Pons (tissue), 1 donor: ENCODE measurements at regions not wholly inside any gene's neighbourhood (a gene's known extent, or its start where the extent isn't known, plus 50 kb on each side); places are given as distances from the start of the nearest gene placed in this dataset.
"Not testable (repeated sequence)": the region's sequence is repeated elsewhere in the genome, so short reads cannot be mapped to it uniquely, and the experiment has no call there.

Source experiments
- DNase-seq: peaks from one replicate; pipeline ENCODE4 v3.0.0-alpha.2; 2016; ENCODE audit warnings: low spot score

DNA sequence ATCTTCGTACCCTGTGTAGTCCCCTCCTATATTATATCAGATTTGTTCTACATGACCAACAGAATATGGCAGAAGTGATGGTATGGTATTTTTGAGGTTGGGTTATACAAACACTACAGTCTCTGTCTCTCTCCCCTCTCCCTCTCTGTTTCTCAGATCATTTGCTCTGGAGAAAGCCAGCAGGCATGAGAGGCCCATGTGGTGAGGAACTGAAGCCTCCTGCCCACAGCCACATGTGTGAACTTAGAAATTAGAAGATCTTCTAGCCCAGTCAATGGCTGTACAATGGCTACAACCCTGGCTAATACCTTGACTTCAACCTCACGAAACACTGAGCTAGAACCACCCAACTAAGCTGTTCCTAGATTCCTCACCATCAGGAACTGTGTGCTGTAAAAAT, 250.6 kb downstream of the SMAD2 start:
- no peak for DNase-seq

DNA sequence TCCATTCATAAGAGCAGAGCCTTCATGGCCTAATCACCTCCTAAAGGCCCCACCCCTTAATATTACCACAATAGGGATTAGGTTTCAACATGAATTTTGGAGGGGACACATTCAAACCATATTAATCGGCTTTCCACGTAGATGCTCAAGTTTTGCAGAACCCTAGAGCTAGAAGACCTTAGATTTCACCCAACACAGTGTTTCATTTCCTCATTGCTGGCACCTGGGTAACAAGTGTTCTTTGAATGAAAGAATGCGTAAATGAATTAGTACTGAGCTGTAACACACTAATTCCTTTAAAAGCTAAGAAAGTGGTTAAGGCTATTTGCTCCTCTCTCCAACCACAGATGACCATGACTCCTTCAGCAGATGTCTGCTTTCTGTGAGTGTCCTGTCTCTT, 252.5 kb downstream of the SMAD2 start:
- no peak for DNase-seq

DNA sequence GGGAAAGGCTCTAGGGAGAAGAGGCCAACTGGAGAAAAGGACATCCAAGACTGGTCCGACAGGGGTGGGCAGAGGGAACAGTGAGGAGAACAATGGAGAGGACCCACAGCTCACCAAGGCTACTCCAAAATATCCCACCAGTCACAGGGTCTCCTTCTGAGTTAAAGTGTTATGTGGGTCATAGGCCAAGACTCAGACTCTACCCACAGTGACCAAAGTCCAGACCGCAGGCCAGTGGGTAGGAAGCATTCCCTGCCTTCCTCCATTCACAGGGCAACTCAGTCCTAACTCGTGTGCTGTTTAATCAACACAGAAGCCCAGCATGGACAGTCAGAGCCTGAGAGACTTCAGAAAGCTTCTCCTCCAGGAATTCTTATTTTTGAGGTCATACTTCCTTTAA, 260.6 kb downstream of the SMAD2 start:
- no peak for DNase-seq

DNA sequence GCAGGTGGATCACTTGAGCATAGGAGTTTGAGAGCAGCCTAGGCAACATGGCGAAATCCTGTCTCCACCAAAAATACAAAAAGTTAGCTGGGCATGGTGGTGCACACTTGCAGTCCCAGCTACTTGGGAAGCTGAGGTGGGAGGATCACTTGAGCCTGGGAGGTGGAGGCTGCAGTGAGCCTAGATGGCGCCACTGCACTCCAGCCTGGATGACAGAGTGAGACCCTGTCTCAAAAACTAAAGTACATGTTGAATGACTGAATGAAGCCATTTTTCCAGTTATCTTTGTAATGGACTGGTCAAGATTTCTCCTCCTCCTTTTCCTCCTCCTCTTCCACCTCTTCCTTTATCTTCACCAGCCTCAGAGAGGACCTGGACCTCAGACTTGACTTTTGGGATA, 272.0 kb downstream of the SMAD2 start:
- DNase-seq: no peak

DNA sequence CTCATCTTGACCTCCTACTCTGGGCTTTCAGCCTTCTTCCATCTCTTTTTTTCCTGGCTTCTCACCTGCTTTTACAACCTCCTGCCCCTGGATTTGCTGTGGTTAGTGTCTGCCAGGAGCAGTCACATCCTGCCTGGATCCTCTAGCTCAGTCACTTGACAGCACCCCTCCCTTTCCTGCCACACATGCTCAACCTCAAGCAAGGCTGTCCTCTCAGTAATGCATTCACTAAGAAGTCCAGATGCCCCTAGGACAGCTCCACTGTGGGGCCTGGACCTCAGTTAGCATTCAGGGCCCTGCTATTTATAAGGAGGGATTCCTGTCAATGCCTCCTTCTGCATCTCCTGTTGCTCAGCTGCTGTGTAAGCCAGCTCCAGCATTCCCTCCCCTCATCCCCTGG, 275.5 kb downstream of the SMAD2 start:
- no peak for DNase-seq

DNA sequence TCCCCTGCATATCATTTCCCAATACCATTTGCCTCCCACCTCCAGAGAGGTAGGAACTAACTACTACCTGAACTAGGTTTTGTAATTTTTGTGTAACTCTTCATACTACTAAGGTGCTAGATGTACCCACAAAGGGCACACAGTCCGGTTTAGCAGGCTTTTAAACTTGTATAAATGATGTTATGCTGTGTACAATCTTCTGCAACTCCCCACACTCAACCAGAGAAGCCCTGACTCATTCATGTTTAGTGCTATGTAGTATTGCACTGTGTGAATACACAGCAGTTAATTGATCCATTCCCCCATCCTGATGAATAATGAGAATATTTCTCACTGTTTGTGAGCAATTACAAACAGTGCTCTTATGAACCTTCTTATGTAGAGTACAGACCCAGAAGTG, 285.6 kb downstream of the SMAD2 start:
- DNase-seq: no peak

DNA sequence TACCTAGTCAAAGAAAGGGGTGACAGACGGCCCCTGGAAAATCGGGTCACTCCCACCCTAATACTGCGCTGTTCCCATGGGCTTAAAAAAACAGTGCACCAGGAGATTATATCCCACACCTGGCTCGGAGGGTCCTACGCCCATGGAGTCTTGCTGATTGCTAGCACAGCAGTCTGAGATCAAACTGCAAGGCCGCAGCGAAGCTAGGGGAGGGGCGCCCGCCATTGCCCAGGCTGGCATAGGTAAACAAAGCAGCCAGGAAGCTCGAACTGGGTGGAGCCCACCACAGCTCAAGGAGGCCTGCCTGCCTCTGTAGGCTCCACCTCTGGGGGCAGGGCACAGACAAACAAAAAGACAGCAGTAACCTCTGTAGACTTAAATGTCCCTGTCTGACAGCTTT, 292.9 kb downstream of the SMAD2 start:
- not testable (repeated sequence) for DNase-seq

DNA sequence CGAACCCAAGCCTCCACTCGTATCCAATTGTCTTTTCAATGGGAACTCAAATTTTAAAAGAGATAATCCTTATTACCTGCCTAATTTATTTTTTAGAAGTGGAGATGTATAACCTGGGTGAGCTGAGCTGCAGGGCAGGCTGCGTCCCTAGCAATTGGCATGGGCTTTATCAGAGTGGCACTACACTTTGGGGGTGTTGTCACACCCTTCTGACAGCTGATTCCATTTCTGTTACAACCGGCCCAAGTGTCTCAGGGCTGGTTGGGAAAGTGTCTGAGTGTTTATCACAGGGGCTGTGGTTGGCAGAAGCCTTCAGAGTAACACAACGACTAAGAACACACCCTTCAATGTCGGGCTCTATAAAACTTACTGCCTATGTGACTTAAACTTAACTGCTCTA, 295.0 kb downstream of the SMAD2 start:
- no peak for DNase-seq

DNA sequence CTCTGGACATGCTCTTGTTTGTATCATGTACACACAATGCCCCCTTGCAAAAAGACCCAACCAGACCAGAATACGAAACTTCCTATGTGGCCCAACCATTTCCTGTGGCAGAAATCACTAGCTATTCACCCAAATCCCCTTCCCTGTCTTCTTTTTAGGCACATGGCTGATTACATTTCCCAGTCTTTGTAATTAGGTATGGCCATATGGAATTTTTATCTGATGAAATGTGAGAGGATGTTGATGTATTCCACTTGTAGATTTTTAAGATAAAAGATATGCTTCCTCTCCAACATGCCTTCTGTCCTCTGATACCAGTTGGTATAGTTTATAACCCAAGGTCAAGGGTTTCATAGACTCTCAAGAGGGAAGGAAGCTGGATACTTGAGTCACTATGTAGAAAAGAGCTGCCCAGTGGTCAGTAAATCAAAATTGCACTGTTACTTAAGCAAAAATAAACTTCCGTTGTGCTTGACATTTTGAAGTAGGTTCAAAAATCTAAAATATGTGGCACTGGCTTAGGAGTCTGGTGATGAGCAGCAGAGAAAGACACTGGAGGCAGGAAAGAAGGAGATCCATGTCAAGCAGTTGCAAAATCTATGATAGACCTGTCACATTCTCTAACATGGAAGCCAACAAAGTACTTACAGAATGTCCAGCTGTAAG, 297.4 kb downstream of the SMAD2 start:
- DNase-seq: no peak

DNA sequence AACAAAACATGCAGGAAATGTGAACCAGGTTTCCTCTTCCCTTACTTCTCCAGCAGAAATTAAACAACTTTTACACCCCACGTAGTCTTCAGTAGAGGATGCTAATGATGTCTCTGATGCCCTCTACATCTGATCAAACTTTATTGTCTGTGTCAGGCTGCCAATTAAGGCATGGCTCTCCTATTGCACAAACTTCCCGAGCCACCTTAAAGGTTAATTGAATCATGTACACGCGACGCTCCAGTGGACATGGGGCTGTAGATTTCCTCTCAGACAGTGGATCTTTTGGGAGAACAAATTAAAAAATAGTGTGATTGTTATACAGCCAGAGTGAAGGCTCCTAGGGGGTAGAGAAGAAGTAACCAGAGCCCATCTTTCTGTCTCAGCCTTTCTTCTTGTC, 301.6 kb downstream of the SMAD2 start:
- DNase-seq: no peak

DNA sequence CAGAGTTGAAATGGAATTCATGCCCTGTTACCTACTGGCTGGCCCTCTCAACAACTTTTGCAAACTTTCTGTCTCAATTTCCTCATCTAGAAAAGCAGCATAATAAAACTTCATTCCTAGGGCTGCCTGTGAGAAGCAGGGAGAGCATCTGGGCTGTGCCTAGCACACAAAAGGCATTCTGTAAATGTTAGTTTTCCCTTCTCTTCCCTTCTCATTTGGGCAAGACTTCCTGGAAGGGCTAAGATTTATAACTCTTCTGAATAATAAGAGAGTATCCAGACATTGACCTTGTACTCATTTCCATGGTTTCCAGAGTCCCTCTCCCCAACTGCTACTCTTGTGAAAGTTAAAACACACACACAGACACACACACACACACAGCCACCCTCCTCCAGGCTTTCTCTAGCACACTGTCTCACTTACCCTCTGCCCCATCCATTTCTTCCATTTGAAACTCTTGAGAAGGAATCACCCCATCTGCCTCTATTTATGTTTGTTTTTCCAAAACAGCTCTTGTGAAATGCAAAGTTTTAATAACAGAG, 302.1 kb downstream of the SMAD2 start:
- DNase-seq: no peak

DNA sequence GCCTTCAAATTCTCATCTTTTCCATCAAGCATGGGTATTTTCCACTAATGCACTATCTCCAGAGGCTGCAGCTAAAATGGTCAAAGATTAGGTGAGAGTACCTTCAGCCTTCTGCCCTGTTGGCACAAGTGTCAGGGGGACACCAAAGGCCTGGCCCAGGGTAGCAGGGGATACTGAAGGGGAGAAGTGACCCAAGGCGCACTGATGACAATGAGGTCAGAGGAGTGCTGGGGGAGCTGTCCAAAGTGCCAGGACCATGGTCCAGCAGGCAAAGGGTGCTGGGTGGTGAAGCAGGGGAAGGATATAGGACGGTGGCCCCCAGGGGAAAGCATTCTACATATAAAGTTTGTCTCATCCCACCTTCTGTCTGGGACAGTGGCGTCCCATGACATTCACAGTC, 303.4 kb downstream of the SMAD2 start:
- no peak for DNase-seq

DNA sequence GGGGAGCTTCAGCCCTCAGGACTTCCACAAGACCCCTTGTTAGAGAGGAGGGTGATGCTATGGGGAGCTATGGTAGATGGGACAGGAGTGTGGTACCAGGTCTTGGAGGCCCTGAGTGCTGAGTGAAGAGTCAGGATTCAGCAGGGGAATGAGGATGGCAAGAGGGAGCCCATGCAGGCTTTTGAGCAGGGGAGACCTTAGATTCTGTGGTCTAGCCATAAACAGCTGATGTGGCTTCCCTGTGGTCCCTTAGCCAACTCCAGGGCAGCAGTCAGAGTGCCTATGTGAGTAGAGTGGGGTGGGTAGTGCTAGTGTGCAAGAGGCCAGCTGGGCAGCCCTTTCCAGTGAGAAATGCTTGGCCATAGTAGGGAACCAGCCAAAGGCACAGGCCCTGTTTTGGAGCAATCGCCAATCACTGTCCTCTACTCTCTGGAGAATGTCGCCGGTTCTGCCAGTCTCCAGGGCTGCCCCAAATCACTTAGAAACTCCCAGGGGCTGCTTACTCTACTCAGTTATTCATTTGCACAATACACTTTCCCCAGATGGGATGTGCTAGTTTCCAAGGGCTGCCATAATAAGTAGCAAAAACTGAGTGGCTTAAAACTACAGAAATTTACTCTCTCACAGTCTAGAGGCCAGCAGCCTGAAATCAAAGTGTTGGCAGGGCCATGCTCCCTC, 310.5 kb downstream of the SMAD2 start:
- DNase-seq: no peak

DNA sequence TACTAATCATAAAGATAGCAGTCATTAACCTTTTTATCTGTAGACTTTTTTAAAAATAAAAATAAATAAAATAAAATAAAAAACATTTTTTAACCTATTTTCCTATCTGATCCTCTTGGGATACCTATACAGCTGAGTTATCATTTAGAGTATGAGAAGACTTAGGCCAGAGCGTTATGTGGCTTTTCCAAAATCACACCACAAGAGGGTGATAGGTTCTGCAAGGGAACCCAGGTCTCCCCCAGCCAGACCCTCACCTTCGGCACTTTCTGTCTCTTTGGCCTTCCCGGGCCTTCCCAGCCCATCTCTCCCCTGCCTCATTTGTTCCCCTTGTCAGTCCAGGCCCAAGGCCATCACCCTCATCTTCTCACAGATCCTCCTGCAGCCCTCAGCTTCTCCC, 311.7 kb downstream of the SMAD2 start:
- no peak for DNase-seq

DNA sequence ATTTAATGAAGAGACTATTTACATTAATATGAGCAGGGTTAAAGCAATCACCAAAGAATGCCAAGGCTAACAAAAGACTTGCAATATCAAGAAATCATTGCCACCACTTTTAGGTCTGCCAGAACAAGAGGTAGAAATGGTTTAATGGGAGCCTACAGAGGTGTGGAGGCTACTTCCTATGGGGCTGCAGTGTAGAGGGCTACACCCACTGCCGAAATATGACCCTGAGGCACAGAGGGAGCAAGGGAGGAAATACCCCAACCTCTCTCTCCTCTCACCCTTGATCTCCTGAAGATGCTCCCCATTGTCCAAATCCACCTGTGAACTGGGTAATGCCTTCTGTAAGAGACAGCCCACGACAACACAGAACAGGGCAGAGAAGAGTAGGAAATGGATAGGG, 315.4 kb downstream of the SMAD2 start:
- DNase-seq: no peak

DNA sequence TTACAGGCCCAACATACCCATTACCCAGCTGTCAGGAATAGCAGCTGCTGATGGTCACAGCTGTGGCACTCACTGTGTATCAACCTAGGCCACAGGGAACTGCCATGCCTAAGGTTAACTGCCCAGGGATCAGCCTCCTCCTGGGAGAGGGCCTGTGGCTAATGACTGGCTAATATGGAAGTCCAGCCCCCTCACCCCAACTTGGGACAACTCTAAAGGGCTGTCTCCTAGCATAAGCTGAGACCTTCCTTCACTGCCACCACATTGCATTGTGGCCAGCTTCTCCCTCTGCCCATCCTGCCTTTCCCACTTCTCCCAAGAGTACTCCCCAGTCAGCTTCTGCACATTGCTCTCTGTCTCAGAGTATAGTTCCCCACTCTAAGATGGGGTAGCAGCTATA, 316.5 kb downstream of the SMAD2 start:
- DNase-seq: no peak

DNA sequence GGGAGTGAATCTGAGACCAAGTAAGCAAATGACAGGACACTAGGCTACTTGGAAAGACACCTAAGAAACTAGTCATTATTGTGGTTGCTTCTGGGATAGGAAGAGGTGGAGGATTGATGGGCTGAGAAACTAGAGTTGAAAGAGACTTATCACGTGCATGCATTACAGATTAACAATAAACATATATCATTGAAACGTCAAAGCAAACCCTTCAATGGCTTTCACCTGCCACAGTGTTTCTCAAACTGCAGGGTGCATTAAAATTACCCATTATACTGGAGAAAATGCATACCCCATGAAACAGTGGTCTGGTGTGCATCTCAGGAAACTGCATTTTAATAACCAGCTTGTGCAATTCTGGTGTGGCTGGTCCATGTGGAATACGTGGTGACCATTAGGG, 318.8 kb downstream of the SMAD2 start:
- DNase-seq: no peak

DNA sequence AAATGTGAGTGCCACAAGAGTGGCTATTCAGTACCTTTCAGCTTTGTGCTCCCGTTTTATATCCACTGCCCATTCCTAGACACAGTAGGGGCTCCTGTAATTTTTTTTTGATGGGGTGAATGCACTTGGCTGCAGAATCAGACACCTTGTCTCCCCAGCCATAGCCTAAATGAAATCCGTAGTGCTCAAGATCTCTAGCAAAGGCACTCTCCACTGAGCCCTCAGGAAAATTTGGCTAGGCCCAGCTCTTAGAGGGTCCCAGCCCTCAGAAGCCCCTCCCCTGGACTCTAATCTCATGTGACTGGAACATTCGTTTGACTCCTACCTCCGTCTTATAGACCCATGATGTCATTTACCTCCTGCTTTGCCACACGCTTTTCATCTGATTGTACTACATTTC, 323.9 kb downstream of the SMAD2 start:
- no peak for DNase-seq

DNA sequence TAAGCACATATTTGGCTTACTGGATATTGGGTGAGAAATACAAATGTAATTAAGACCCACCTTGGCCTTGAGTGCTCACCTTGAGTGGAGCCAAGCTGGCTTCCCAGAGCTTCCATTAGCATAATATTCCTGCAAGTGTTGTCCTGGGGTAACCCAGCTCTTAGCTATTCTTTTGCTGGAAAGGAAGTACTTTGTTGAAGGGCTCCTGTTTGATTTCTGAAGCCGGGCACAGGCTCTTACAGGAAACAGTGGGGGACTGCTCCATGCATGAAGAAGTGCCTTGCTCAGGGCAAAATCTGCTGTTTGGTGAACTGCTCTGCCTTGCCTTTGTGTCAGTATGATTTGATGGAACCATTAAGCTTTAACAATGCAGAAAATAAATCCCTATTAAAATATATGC, 325.4 kb downstream of the SMAD2 start:
- DNase-seq: no peak

DNA sequence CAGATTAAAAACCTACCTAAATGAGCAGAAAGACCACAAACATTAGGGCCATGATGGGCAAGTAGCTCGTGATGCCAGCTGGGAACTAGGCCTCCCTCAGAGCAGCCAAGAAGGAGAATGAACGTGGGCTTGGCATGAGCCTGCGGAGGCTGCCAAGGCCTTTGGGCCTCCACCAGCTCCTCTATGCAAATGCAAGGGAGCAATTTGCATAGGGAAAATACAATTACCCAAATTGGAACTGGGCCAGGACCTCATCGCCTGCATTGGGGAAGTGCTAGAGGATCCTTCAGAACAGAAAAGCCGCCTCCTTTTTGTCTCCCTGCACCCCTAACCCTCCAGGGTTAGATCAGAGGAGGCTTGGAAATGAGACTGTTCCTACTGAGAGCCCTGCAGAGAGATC, 326.4 kb downstream of the SMAD2 start:
- DNase-seq: no peak

DNA sequence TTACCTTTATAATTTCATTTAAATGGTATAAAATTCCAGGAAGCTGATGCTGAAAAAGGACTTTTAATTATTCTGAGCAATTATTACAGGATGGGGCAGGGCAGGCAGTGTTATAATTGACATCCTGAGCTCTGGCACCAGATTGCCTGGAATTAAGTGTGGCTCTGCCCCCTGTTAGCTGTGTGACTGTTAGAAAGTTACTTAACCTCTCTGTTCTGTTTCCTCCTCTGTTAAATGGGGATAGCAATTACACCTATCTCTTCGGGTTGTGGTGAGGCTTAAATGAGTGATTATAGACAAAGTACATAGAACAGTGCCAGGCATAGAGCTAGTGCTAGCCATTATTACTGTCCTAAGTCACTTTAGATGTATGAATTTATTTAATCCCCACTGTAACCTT, 327.3 kb downstream of the SMAD2 start:
- no peak for DNase-seq

DNA sequence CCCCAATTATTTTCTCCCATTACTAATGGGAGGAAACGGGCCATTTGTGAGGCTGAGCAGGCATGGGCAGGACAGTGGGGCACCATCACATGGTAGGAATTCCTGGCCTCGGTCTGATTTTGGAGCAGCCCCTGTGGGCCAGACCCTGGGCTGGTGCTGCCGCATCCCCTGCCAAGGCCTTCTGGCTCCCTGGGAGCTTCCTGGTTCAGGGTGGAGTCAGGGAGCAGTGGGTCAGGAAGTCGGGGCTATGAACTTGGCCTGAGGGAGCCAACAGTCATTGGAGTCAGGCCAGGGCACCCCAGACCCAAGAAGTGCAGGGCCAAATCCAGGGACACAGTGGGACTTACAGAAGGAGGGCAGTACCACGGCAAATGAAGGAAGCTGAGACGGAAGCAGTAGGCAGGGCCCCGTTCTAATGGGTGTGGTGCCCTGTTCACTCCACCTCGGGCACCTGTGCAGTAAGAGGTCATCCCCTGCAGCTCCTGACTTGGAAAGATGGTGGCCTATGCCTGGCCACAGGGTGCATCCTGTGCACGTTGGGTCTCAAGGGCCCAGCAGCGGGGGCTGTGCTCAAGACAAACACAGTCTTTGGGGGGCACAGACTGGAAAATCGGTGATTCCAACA, 328.1 kb downstream of the SMAD2 start:
- DNase-seq: no peak

DNA sequence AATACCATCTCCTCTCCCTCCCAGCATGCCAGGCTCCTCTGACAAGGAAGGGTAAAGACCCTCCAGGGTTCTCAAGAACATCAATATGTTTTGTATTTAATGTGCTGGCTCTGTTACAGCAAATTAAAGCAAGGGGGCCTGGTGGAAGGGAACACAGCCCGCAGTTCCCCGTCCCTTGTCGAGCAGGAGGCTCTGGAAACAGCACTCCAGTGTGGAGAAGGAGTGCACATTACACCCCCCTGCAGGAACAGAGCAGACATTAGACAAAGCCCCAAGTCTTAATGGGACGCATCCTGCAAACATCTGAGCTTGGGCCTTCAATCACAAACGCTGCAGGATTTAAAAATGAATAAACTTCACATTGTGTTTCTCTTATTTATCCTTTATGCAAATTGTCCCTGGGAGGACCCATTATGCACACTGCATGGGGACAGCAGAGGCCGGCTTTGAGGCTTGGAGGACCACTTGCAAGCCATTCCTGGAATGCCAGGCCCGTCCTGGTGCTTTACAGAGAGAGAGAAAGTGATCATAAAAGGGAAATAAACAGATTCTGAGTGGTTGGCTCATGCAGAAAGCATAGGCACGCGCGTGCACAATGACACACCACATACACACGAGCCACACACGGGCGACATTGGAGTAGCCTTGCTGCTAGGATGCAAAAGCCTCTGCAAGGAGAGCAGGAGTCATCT, 328.7 kb downstream of the SMAD2 start:
- no peak for DNase-seq
